Muscle of back (tissue), 3 donors: ENCODE measurements at regions not wholly inside any gene's neighbourhood (a gene's known extent, or its start where the extent isn't known, plus 50 kb on each side); places are given as distances from the start of the nearest gene placed in this dataset.
"Not testable (repeated sequence)": the region's sequence is repeated elsewhere in the genome, so short reads cannot be mapped to it uniquely, and the experiment has no call there.

Source experiments
- DNase-seq, 3 donors: peaks; one replicate each; pipeline versions ENCODE4 v3.0.0 to v3.0.0-alpha.2; 2013

DNA sequence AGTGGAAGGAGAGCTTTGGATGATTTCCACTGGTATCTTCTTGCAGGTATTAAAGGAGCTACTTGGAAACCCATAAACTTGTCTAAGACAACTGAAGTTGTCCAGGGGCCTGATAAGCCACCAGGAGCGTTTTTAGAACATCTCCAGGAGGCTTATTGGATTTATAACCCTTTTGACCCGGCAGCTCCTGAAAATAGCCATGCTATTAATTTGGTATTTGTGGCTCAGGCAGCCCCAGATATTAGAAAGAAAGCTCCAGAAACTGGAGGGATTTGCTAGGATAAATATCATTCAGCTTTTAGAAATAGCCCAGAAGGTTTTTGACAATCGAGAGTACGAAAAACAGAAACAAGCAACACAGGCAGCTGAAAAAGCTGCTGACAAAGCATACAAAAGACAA lies 461.0 kb upstream of the HTR1E start:
- DNase-seq: no peak

GRCh38 chr6:86474081-86474480 lies 463.2 kb upstream of the HTR1E start:
- DNase-seq: no peak

DNA sequence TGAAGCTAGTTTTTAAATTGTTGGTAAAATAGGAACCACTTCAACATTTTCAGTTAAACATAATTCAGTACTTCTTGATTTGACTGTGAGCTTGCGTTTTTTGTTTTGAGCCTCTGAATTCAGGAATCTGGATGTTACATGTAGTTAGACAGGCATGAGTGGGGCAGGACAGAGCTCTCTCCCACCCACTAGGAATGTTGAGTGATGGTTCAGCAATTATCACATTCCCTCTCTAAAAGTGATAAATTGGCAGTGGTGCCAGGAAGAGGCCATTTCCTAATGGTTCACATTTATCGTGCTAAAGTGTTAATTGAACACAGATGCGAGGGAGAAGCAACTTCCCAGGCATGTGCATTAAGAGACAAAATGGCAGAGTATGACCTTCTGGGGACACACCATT lies 465.5 kb upstream of the HTR1E start:
- no peak for DNase-seq

DNA sequence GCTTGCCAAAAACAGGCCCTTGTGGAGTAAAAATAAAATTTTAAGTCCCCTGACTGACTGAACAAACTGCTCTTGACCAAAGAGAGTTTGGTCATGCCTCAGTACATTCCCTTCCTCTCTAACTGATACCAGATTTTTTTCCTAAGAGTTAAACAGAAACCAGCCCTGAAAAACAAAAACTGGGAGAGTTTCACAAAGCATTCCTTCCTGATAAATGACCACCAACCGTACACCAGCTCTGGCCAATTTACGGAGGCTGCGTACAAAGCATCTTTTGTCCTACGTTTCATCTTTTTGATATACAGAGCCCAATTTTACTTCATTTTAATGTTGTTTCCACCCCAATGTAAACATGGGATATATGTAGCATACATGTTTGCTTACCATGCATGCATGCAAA lies 477.4 kb upstream of the HTR1E start:
- peak in 1 of 3 donors; percentile 4 for DNase-seq

DNA sequence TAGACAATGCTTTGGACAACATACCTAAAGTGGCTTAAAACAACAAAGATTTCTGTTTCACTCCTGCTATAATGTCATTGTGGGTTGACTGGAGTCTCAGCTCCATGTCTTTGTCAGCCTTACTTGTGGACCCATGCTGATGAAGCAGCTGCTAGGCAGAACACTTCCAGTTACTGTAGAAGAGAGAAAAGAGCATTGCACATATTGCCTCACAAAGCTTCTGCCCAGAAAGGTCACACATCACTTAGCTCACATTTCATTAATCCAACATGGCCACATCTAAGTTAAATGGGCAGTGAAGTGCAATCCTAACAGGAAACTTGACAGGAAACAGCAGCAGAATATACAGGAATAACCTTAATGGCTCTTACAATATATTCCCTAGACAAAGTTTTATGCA lies 480.5 kb upstream of the HTR1E start:
- DNase-seq: peak in 2 of 3 donors; percentile 10 to 34

GRCh38 chr6:86453232-86453631 lies 484.1 kb upstream of the HTR1E start:
- no peak for DNase-seq

- no peak for DNase-seq
These were observed 488.9 kb upstream of the HTR1E start for GRCh38 chr6:86448398-86448797.

DNA sequence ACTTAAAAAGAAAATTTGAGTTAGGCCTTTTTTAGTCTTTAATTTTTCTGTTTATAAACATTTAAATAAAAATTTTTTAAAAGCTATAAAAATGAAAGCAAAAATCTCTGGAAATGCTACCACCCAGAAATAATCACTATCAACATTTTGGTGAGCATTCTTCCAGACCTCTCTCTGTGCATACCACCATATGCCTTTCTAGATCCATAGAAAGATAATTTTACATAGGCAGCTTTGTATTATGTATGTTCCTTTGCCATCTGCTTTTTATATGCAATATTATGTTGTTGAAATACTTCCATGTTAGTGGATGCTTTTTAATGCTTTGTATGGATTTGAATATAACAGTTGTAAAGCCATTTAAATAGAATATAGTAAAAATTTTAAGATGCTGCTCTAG lies 496.7 kb upstream of the HTR1E start:
- no peak for DNase-seq

GRCh38 chr6:86423571-86423970 lies 513.8 kb upstream of the HTR1E start:
- DNase-seq: no peak

- DNase-seq: no peak
These were observed 525.3 kb upstream of the HTR1E start for GRCh38 chr6:86412057-86412456.

DNA sequence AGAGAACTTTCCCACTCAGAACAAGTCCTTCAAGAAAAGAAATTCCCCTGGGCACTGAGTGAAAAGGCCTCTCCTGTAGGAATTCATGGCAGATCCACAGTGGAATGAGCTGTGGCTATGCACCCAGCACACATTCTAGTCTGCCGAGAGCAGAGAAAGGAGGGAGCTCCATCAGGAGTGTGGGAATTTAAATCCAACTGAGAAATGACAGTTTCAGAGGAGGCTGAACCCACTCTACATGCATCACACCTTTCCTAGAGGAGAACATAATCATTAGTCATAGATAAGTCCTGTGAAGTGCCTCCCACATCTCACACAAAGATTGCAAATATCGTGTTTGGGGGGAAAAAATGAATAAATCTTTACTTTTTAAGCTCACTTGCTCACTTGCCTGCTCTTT lies 530.2 kb upstream of the HTR1E start:
- no peak for DNase-seq

DNA sequence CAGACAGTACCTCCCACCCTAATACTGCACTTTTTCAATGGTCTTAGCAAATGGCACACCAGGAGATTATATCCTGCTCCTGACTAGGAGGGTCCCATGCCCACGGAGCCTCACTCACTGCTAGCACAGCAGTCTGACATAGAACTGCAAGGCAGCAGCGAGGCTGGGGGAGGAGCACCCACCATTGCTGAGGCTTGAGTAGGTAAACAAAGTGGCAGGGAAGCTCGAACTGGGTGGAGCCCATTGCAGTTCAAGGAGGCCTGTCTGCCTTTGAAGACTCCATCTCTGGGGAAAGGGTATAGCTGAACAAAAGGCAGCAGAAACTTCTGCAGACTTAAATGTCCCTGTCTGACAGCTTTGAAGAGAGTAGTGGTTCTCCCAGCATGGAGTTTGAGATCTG lies 544.5 kb upstream of the HTR1E start:
- DNase-seq: not testable (repeated sequence)

DNA sequence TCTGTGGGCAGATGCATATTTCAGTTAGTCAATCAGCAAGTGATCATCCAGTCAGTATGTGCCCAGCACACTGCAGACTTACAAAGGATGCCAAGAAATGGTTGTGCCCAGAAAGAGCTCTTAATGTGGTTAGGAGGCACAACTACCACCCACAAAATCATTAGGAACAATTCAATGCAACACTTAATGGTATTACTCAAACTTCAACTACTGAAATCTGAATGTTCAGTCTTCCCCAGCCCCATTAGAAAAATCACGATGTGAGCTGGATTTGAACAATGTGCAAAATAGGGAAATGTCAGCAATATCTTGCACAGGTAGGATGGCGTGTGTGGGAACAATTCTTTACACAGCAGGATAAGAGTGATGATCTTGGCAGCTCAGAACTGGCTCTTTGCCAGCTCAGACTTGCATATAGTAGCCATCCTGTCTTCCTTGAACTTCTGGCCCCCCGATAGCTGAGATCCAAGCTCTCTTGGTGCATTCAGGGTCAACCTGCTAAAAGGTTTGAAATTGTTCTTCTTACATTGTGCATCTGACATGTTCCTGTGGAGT lies 556.7 kb upstream of the HTR1E start:
- no peak for DNase-seq

GRCh38 chr6:86357877-86358276 lies 579.5 kb upstream of the HTR1E start:
- no peak for DNase-seq

DNA sequence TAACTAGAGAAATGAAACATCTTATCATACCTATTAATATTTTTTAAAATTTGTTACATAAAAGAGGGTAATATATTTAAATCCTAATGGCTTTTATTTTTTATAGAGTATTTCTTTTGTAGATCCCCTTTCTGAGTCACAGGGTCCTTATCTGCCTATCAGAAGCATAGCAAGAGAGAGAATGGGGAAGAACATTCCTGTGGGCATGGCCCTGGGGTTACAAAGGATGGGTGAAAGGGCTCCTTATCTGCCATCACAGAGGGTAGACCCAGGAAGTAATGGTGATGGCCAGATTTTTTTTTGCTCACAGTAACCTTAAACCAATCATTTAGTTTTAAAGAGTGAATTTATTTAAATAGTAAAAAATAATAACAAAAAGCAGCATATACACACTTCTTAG lies 582.1 kb upstream of the HTR1E start:
- no peak for DNase-seq

GRCh38 chr6:86331919-86332318 lies 605.4 kb upstream of the HTR1E start:
- DNase-seq: peak in 1 of 3 donors; percentile 4

DNA sequence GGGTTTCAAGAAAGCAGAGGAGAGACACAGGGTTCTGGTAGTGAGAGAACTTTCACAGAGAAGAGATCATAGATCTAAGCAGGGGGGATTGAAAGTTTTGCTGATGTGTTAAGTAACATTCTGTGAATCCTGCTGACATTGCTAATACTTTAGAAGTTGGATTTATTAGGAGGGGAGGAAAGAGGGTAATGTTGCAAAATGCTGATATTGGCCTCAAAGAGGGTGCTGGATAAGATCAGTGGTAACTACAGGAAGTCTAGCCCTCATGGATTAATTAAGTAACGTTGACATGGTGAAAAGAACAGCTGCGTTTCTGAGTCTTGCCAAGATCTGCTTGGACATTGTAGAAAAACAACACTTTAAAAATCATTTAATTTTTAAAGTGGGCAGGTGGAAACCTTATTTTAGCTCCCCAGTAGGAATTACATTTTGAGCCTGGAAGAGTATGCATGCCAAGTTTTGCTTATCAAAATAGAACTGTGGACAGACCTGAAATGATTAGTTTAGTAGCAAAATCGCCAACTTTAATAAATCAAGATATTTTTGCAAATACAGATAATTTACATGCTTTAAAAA lies 606.0 kb upstream of the HTR1E start:
- peak in 1 of 3 donors; percentile 14 for DNase-seq

GRCh38 chr6:86306210-86306609 lies 631.1 kb upstream of the HTR1E start:
- DNase-seq: no peak

GRCh38 chr6:86285876-86286275 lies 643.2 kb upstream of the SYNCRIP start:
- DNase-seq: no peak

GRCh38 chr6:86284809-86285480 lies 642.3 kb upstream of the SYNCRIP start:
- DNase-seq: not testable (repeated sequence)

GRCh38 chr6:86283596-86283995 lies 640.9 kb upstream of the SYNCRIP start:
- not testable (repeated sequence) for DNase-seq

- no peak for DNase-seq
These were observed 633.4 kb upstream of the SYNCRIP start for GRCh38 chr6:86276056-86276455.

DNA sequence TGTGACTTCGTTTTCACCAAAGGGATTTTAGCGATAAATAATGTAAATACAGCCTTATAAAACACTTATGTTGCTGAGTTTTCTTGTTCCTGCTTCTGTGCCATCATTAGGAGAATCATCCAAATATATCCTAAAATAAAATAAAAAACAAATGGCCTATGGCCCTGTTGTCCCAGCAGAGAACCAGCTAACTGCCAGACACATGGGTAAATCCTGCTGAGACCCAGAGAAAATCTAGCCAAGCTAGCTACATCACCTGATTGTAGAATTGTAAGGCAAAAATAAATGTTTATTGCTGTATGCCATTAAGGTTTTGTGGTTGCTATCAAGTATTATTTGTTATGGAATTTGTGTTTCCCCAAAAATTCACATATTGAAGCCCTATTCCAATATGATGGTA lies 631.2 kb upstream of the SYNCRIP start:
- no peak for DNase-seq
